SIG-M5 treated with dmso at 0.1 percent for 504 hours (cell line): ENCODE measurements at regions not wholly inside any gene's neighbourhood (a gene's known extent, or its start where the extent isn't known, plus 50 kb on each side); places are given as distances from the start of the nearest gene placed in this dataset.
A peak's percentile ranks its signal among the peaks of the same experiment; 100 is the strongest.
"Not testable (repeated sequence)": the region's sequence is repeated elsewhere in the genome, so short reads cannot be mapped to it uniquely, and the experiment has no call there.

Experiments
- DNase-seq: peaks from one replicate; lab custom pipeline; 2025; ENCODE audit not compliant: unreplicated experiment; lab: John Stamatoyannopoulos, UW

DNA sequence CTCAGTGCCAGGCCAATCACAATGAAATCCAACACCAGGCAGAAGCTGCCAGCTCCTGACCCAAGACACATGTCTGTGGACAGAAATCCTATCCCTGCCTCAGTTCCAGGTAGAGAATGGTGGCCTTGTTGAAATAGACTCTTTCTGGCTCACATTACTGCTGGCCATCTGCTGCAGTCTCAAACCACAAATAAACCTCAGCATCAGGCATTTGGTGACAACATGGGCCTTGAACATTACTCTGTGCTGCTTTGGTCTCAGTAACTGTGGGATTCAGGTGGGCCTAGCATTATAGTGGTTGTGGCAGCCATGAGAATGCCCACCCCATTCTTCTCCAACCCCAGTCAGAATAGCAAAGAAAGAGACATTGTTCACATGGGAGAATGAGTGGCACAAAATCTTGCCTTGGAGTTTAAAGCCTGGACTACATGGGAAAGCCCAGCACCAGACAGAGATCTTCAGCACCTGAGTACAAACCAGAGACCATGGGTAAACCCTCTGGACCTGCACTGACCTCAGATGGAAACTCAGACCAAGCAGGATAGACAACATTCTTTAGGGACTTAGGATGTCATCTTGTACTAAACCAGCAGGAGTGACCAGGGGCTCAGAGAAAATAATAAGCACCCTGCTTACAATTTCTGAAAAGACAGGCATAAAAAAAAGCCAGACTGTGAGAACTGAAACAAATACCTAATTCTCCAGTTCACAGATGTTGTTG, 50.4 kb upstream of the TRAM1L1 start:
- DNase-seq = peak; percentile 21

DNA sequence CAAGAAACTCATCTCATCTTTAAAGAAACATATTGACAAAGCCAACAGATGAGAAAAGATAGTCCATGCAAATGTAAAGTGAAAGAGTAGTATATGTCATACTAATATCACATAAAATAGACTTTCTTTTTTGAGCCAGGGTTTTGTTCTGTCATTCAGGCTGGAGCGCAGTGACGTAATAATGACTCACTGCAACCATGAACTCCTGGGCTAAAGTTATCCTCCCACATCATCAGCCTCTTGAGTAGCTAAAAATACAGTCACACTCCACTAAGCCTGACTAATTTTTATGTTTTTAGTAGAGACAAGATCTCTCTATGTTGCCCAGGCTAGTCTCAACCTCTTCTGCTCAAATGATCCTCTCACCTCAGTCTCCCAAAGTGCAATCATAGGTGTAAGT, 51.8 kb upstream of the TRAM1L1 start:
- DNase-seq = peak; percentile 68

DNA sequence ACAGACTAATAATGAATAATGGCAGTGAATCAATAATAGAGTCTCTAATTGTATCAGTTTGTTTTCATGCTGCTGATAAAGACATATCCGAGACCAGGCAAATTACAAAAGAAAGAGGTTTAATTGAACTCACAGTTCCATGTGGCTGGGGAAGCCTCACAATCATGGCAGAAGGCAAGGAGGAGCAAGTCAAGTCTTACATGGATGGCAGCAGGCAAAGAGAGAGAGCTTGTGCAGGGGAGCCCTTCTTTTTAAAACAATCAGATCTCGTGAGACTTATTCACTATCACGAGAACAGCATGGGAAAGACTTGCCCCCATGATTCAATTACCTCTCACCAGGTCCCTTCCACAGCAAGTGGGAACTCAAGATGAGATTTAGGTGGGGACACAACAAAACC, 53.4 kb upstream of the TRAM1L1 start:
- not testable (repeated sequence) for DNase-seq

DNA sequence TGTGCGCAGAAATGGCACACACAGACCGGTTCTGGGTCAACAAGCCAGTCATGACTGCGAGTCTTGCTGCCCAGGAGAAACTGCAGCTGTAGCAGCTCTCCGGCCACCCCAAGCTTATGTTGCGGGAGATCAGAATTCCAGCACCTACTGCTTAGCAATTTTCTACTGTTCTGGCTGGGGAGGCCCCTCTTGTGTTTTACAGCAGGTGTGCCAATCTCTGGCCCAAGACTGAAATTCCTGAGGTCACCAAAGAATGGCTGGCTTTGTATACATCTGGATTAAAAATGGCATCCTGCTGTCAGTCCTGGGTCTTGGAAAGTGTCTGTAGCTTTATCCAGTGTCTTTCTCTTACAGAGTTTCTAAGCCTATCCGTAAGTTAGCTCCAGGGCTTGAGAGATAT, 68.9 kb upstream of the TRAM1L1 start:
- DNase-seq = no peak

DNA sequence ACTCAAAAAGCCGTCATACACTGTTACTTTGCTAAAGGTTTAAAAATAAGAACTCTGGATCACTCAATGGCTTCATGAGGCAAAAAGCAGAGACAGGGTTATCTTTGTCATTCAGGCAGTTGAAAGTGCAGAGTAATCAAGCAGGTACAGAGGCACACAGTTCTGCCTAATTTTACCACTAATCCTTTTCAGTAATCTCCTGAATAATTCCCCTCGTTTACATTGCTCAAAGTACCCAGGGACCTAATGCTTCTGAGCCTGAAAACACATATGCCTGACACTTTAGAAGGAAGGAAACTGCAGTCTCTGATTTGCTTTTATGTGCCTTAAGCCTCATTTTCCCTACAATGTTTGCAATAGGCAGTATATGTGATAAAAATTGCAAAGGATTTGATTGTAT, 71.4 kb upstream of the TRAM1L1 start:
- no peak for DNase-seq

DNA sequence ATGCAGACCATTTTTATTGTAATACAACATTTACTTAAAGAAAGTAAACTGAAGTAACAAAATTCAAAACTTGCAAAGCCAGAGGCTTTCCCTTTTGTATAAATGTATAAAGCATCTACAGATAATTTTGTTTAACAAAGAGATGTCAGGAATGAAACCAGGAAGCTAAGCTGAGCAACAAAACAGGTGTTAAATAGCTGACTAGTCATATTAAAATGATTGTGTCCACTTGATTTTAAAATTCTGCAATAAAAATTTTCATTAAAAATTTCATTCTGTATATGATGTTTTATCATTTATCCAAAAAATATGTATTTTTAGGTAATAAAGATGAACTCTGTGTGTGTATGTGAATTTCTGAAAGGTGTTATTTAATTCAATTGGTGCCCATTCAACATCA, 72.0 kb upstream of the TRAM1L1 start:
- no peak for DNase-seq

DNA sequence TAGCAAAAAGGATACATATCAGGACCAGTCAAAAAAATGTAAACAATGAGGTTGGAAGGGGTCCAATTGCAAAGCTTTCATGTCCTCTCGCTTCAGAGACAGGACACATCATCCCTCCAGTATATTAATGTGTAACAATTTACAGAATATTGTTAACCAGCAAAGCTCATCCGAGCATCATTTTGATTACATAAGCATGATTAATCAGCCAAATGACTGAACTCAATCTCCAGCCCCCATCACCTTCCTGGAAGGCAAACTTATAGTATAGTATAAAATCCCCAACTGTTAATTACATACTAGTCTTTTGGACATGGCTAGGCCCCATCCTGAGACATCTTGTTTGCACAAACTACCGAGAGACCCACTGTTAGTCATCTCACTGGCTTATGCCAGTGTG, 77.6 kb upstream of the TRAM1L1 start:
- DNase-seq = no peak

DNA sequence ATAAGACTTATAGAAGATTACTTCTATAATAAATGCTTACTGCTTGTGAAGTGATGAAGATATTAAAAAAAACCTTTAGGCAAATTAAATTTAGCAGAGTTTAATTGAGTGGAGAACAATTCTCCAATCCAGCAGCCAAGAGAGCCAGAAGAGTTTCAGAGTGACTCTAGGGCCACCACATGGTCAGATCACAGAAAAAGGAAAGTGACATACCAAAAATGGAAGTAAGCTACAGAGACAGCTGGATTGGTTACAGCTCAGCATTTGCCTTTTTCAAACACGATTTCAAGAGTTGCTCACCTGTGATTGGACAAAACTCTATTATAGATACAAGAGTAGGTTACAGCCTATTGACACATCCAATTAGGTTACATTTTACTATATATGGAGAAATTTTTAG, 79.0 kb upstream of the TRAM1L1 start:
- DNase-seq = peak; percentile 11

DNA sequence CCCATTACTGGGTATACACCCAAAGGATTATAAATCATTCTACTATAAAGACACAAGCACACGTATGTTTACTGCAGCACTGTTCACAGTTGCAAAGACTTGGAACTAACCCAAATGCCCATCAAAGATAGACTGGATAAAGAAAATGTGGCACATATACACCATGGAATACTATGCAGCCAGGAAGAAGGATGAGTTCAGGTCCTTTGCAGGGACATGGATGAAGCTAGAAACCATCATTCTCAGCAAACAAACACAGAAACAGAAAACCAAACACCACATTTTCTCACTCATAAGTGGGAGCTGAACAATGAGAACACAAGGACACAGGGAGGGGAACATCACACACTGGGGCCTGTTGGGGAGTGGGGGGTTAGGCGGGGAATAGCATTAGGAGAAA, 90.0 kb upstream of the TRAM1L1 start:
- not testable (repeated sequence) for DNase-seq

DNA sequence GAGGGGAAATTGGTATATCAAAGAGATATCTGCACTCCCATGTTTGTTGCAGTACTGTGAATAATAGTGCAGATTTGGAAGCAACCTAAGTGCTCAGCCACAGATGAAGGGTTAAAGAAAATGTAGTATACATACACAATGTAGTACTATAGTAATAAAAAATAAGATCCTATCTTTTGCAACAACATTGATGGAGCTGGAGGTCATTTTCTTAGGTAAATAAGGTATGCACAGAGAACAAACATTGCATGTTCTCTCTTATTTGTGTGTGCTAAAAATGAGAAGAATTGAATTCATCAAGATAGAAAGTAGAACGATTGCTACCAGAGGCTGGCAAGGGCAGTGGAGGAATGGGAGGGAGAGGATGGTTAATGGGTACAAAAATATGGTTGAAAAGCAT, 117.9 kb upstream of the TRAM1L1 start:
- no peak for DNase-seq

DNA sequence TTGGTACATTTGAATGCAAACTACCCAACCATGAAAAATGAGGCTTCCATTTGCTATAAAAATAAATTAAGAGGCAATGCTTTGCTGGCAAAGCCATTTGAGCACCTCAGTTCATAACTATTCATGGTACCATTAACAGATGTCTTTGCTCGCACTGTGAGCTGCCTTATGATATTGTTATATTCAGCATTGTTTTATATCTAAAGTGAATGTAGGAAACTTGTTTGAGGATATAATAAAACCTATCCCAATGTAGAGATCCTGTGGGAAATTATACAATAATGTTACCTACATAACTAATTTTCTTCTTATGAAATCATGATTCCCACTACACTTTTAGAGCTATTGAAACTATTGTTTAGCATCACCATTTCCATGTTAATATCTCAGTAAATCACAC, 125.2 kb upstream of the TRAM1L1 start:
- no peak for DNase-seq

DNA sequence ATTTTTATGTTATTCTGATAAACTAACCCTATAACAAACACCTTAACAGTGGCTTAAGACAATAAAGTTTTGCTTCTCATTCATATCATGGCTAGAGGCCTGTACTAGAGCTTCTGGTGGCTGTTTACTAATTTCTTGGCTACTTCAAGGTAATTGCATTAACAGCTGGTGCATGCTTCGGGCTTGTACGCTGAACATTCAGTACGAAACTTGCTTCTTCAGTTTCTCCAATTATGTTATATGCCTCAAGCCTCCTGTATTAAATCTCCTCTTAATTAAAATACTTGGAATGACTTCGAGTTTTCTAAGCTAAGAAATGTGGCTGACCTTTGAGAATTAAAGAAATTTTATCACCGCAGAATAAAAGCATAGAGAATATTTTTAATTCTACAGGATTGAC, 138.9 kb upstream of the TRAM1L1 start:
- DNase-seq = no peak

DNA sequence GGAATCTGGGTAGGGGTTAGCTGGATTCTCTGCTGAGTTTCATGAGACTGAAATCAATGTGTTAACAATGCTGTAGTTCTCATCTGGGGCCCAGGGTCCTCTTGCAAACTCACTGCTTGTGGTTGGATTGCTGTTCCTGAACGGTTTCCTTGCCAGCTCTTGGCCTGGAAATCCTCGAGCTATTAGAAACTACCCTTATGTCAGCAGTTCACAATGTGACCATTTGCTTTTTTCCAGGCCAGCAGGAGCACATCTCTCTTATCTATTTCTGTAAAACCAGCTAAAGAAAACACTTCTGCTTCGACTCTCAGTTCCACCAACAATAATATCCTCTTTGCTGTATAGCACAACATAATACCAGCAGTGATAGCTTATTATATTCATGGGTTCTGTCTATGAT, 140.1 kb upstream of the TRAM1L1 start:
- no peak for DNase-seq

DNA sequence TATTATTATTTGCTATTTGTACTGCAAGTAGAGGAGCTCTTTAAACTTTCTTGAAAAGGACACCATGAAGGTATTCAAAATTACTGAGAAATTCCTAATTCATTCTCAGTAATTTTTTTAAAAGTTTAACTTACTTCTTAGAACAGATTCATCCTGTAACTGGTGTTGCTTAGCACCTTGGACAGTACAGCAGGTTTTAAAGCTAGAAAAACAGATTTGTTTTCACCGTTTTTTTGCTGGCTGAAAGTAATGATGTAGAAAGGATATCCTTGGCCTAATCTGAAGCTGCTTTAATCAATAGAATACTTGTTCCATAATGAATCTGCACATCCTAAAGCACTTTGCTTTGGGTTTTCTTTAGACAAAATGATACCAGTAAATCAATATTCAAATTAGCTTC, 142.5 kb upstream of the TRAM1L1 start:
- DNase-seq = no peak

DNA sequence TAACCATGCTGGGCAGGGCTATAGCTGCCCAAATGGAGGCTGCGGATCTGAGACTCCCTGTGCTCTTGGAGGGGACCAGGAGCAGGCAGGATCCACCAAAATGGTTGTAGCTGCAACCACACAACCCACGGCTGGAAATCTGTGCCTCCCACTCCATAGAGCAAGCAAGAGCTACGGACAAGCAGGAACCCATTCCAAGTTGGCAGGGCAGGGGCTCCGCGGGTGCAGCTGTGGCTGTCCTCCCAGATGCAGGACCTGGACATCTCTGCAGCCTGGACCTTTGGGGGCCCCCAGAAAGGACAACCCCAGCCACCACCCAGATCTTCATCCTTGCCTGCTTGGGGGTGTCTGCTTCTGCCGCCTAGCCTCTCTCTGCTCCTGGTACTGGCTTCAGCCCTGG, 154.1 kb upstream of the TRAM1L1 start:
- DNase-seq = no peak

DNA sequence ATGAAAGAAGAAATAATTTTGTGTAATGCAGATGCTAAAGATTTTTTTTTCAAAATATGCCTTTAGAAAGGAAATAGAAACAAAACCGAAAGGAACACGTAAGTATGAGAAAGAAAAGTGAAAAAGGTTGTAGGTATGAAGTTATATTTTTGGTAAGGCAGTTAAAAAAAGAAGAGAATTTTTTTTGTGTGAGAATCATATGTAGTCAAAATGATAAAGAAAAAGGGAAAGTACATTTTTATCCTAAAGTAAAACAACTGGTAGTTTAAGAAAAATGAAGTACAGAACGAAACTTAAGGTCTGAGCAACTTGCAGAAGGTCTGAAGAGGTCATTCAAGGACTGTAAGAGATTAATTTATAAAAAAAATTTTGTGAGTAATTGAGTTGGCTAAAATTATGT, 164.0 kb upstream of the TRAM1L1 start:
- no peak for DNase-seq

DNA sequence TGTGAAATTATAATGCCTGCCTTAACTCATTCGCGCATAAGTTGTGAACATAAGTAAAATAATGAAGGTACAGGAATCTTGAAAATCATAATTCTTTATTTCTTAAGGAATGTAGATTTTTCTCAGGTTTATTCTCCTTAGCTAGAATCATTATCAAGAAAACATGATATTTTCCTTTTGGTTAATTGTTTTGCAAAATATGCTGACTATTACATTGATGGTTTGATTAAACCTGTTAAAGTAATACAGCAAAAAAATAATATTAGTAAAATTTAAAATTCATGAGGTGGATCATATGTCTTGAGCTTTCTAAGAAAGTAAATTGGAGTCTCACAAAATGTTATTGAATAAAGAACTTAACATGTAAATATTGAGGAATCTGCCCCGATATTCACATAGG, 178.7 kb upstream of the TRAM1L1 start:
- no peak for DNase-seq

DNA sequence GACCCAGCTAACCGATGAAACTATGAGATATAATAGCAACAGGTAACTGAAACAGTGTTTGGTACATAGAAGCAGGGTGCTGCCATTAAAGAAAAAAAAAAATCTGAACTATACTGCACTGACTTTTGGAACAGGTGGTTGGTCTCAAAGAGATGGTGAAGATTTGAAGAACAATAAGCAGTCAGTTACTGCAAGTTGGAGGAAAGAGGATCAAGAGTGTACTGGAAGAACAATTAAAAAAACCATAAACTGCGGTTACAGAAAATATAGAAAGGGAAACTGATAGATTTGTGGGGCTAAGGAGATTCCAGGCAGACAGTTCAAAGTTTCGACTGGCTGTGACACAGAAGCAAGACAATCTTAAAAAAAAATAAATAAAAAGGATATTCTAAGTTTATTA, 181.9 kb upstream of the TRAM1L1 start:
- no peak for DNase-seq

DNA sequence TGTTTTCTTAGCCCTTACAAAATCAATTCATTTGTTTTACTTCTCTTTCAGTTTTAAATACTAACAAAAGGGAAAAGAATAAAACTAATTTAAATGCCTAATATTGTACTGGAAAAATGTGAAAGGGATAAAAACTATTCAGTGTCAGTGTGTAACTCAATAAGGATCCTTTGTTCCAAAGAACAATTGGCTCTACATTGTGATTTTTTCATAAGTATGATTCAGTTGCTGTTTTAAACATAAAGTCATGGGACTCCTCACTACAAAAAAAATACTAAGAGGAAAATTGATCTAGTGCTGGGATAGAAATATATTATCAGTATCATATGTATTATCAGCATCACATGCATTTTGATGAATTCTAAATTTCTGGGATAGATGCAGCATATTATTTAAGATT, 199.4 kb upstream of the TRAM1L1 start:
- DNase-seq = no peak

DNA sequence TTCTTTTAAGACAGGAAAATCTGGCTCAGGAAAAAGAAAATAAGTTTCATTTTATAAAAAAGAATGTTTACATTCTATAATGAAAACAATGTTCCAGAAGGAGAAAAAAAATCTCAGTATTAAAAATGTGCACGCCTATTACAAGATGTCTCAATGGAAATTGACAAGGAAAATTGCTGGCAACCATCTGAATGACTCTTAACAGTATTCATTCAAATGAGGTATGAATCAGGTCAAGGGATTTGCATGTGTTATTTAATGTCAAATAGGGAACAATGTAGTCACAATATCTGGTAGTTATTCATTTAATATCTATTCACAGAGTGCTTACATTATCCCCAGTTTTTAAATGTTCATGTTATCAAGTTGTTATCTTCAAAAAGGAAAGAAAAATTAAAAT, 208.4 kb upstream of the TRAM1L1 start:
- no peak for DNase-seq

DNA sequence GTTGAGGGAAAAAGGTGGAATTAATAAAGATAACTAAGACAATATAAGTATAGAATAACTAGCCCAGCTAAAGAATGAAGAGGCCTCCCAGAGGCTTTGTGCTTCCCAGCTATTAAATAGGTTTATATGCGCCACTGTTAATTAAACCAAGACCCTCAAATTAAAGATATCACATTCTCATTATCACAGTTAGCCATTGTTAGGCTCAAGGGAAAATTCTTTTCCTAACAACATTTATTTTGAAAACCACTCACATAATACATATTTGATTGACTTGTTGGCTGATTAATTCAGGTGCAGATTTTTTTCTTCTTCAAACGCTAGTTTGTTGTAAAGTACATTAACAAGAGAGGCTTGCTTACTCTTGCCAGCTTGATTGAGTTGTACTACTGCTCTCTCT, 216.8 kb upstream of the TRAM1L1 start:
- DNase-seq = no peak

DNA sequence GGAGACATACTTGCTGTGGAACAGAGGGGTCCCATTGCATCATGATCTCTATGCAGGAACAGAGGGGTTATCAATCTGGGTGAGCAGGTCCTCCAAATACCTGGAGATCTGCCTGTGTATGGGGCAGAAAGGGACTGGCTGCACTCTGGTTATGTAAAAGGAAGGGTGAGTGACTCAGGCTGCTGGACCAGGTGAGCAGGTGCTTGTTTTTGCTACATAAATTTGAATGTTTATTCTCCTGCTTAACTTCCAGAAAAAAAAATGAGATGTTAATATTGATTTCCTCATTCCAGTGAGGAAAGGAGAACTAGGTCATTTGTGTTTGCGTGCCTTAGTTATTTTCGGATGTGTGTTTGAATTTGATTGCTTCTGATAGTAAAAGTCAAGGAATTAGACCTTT, 225.8 kb upstream of the TRAM1L1 start:
- no peak for DNase-seq

DNA sequence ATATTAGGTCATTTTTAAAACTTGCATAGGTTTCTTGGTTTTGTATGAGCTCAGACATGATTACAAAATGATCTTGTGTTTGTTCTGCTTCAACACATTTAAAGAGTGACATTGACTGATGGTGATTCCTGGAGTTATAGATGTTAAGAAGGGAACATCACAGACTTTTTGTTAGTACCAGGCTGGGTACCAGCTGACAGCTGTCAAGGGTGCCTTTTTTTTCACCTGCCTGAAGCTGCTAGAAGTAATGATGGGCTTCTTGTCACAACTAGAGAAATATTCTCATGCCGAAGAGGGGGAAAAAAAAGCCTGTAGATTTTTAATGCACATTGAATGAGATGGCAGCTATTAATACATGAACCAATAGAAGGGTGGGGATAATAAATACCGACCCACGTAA, 226.6 kb upstream of the TRAM1L1 start:
- no peak for DNase-seq
